Urothelium cell line (cell line): ENCODE measurements at regions not wholly inside any gene's neighbourhood (a gene's known extent, or its start where the extent isn't known, plus 50 kb on each side); places are given as distances from the start of the nearest gene placed in this dataset.
A peak's percentile ranks its signal among the peaks of the same experiment; 100 is the strongest.
"Not testable (repeated sequence)": the region's sequence is repeated elsewhere in the genome, so short reads cannot be mapped to it uniquely, and the experiment has no call there.

ENCODE experiments used
- DNase-seq: peaks from one replicate; pipeline ENCODE4 v3.0.0; 2011; ENCODE audit warnings: low spot score, mixed read lengths
- FAIRE-seq: peaks from 2 replicates; lab custom pipeline; 2011; peaks lifted over from hg19 to GRCh38; lab: Jason Lieb, UNC

DNA sequence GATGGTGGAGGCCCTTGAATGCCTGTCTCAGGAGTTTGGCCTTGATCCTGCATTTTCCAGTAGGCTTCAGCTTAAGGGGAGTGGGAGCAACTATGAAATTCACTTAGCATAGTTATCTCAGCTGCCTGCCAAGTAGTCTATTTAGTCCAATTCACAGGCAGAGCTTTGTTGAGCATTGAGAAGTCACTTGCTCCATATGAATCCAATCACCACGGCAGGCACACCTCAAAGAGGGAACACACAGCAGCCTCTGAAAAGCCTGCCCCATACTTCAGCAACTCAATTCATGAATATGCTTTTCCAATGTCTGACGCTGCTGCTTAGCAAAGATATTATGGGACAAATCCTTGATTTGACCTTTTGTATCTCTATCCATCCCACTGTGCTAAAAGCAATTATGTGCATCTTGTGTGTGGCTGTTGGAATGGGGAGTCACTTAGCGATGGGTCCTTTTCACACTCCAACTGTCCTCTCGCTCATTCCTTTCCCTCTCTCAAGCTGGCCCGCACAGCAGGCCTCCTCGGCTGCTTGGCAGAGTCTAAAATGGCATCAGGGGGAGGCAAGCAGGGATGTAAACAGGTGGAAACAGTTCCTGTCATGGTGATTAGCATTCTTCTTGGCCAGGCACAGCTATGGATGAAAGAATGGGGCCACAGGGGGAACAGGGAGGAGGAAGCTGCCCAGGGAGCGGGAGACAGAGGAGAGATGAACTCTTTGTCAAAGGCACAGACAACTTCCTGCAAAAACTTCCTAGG is 56.0 kb upstream of the LRPPRC start:
- DNase-seq (no peak), FAIRE-seq (no peak)

- DNase-seq (no peak), FAIRE-seq (no peak)
Observed at GRCh38 chr2:44052584-44052983, 56.8 kb upstream of the LRPPRC start.

DNA sequence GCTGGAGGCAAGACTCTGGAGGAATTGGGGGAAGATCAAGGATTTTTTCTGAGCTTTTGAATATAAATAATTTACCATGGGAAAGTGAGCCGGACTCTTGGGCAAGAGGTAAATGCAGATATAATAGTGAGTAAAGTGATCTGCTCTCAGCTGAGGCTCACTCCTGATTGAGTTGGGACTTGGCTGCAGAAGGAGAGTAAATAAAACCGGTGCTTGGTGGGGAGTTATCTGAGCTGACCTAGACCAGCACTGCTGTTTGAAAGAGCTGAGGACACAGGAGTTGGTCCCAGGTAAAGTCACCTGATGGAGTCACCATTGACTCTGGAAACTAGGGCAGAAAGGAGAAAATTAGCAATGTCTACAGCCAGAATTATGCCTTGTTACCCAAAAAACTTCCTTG is 57.3 kb upstream of the LRPPRC start:
- no peak for DNase-seq
- no peak for FAIRE-seq

- FAIRE-seq (no peak), DNase-seq (no peak)
Observed at GRCh38 chr2:44053456-44053855, 57.7 kb upstream of the LRPPRC start.

DNA sequence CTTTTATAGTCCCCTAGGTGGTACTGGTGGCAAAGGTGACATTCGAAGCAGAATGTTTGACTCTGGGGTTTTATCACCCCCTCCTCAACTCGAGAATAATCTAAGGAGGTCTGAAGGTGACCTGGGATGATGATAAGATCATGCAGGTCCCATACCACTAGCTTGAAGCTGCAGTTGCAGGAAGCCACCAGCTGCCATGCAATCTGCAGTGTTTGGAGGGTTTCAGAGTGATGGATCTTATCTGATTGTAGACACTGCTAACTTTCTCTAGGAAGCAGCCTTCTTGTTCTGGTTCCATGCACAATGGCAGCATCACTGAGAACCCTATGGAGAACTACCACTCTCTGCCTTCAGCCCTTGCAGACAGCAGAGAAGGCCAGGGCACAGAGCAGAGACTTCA is 59.4 kb upstream of the LRPPRC start:
- DNase-seq = no peak
- no peak for FAIRE-seq

GRCh38 chr2:44055664-44056063 is 59.9 kb upstream of the LRPPRC start:
- DNase-seq (no peak), FAIRE-seq (no peak)

- FAIRE-seq = no peak
Observed at GRCh38 chr2:44056947-44057346, 61.2 kb upstream of the LRPPRC start.

DNA sequence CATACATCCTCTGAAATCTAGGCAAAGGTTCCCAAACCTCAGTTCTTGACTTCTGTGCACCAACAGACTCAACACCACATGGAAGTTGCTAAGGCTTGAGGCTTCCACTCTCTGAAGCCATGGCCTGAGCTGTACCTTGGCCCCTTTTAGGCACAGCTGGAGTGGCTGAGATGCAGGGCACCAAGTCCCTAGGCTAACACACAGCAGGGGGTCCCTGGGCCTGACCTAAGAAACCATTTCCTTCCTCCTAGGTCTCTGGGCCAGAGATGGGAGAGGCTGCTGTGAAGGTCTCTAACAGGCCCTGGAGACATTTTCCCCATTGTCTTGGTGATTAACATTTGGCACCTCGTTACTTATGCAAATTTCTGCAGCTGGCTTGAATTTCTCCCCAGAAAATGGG is 64.5 kb upstream of the LRPPRC start:
- FAIRE-seq, DNase-seq: not testable (repeated sequence)

More at GRCh38 chr2:44056947-44057346, 61.2 kb upstream of the LRPPRC start:
- no peak for DNase-seq

- no peak for DNase-seq
- FAIRE-seq = no peak
Observed at GRCh38 chr2:44060990-44061389, 65.2 kb upstream of the LRPPRC start.

GRCh38 chr2:44061469-44061868 is 65.7 kb upstream of the LRPPRC start:
- no peak for FAIRE-seq

GRCh38 chr2:44061876-44062275 is 66.1 kb upstream of the LRPPRC start:
- FAIRE-seq (no peak), DNase-seq (no peak)

More at GRCh38 chr2:44061469-44061868, 65.7 kb upstream of the LRPPRC start:
- DNase-seq = no peak

GRCh38 chr2:44063033-44063432 is 67.2 kb upstream of the LRPPRC start:
- DNase-seq (no peak), FAIRE-seq (peak; percentile 42)

DNA sequence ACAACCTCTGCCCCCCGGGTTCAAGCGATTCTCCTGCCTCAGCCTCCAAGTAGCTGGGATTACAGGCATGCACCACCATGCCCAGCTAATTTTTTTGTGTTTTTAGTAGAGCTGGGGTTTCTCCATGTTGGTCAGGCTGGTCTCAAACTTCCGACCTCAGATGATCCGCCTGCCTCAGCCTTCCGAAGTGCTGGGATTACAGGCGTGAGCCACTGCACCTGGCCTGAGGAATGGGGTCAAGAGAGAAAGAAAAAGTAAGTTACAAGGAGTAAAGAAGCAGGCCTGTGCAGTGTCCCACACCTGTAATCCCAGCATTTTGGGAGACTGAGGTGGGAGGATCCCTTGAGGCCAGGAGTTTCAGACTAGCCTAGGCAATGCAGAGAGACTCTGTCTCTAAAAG is 68.5 kb upstream of the LRPPRC start:
- not testable (repeated sequence) for FAIRE-seq, DNase-seq

- not testable (repeated sequence) for DNase-seq, FAIRE-seq
Observed at GRCh38 chr2:44067012-44067790, 71.4 kb upstream of the LRPPRC start.

GRCh38 chr2:44067791-44068181 is 72.0 kb upstream of the LRPPRC start:
- DNase-seq, FAIRE-seq: not testable (repeated sequence)

DNA sequence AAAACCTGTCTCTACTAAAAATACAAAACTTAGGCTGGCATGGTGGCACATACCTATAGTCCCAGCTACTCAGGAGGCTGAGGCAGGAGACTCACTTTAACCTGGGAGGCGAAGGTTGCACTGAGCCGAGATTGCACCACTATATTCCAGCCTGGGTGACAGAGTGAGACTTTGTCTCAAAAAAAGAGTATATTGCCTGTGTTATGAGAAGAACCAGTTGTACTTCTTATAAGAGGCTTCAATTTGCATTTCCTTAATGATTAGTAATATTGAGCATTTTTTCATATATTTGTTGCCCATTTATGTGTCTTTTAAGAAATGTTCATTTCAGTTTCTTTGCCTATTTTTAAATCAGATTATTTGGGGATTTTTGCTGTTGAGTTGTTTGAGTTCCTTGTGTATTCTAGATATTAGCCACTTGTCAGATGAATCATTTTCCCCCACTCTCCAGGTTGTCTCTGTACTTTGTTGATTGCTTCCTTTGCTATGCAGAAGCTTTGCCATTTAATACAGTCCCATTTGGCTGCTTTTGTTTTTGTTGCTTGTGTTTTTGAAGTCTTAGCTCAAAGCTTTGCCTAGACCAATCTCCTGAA is 75.8 kb upstream of the LRPPRC start:
- FAIRE-seq = no peak
- no peak for DNase-seq

DNA sequence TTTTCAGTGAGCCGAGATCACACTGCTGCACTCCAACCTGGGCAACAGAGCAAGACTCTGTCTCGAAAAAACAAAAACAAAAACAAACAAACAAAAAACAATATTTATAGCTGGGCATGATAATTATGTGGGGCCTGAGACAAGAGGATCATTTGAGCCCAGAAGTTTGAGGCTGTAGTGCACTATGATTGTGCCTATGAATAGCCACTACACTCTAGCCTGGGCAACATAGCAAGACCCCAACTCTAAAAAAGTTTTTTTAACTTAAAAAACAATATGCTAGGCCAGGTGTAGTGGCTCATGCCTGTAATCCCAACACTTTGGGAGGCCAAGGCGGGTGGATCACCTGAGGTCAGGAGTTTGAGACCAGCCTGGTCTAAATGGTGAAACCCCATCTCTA is 77.9 kb upstream of the LRPPRC start:
- DNase-seq, FAIRE-seq: not testable (repeated sequence)

DNA sequence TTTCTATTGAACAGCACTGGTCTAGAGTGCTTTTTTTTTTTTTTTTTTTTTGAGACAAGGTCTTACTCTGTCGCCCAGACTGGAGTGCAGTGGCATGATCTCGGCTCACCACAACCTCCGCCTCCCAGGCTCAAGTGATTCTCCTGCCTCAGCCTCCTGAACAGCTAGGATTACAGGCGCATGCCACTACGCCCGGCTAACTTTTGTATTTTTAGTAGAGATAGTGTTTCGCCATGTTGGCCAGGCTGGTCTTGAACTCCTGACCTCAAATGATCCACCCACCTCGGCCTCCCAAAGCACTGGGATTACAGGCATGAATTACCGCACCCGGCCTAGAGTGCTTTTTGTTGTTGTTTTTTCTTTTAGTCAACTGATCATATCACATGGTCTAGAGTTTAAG is 79.0 kb upstream of the LRPPRC start:
- not testable (repeated sequence) for DNase-seq, FAIRE-seq

- FAIRE-seq (no peak), DNase-seq (no peak)
Observed at GRCh38 chr2:44075541-44075940, 79.8 kb upstream of the LRPPRC start.

- no peak for DNase-seq
- FAIRE-seq = no peak
Observed at GRCh38 chr2:44077942-44078511, 82.2 kb upstream of the LRPPRC start.

DNA sequence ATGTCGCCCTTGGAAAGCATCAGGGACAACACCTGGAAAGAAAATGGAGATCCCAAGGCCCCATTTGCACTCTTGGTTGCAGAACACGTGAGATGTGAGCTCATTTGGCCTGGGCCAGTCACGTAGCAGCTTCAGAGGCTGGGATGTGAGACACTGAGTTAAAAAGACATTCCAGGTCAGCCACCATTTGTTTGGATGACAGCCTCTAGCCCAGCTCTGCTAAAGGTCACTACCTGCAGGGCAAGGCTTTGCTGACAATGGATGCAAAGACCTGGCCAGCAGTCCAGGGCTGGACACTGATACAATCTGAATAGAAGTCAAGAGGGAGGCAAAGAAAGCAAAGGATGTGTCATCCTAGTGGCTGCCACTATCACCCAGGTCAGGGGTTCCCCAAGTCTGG is 83.9 kb upstream of the LRPPRC start:
- DNase-seq (no peak), FAIRE-seq (no peak)
